ENCODE measurements at regions not wholly inside any gene's neighbourhood (a gene's known extent, or its start where the extent isn't known, plus 50 kb on each side); places are given as distances from the start of the nearest gene placed in this dataset.
"Not testable (repeated sequence)": the region's sequence is repeated elsewhere in the genome, so short reads cannot be mapped to it uniquely, and the experiment has no call there.

GRCh38 chr12:114064497-114064896 is 98.4 kb upstream of the RBM19 start (continued):
- no peak for TF ChIP-seq RELB (IDR thresholded peaks at IDR 0.05; ENCODE audit: low read depth)
- TF ChIP-seq SUPT20H (IDR thresholded peaks at IDR 0.05; ENCODE audit: borderline replicate concordance, control insufficient read depth, low read depth, low read length), result no peak
- no peak for TF ChIP-seq SRF (IDR thresholded peaks at IDR 0.05; ENCODE audit: low read depth in 2 of 2, low read length in 2 of 2)
- no peak for TF ChIP-seq TAF1 (IDR thresholded peaks at IDR 0.05; ENCODE audit: borderline replicate concordance, low read depth, low read length)

GRCh38 chr12:114064034-114064433 is 97.9 kb upstream of the RBM19 start:
- ATAC-seq; SMC1A ChIA-PET (ENCODE audit: uncharacterized antibody, unreplicated experiment); H3K9ac ChIP-seq (ENCODE audit: control insufficient read depth, insufficient read depth, low read length); H3K27ac ChIP-seq (ENCODE audit: control insufficient read depth, insufficient read depth); H3K4me3 ChIP-seq; H3K9me3 ChIP-seq (replicated peaks; ENCODE audit: control insufficient read depth, insufficient read depth, low read length); H3K4me1 ChIP-seq (ENCODE audit: control insufficient read depth, insufficient read depth, low read length); H4K20me1 ChIP-seq (ENCODE audit: control insufficient read depth, insufficient read depth); CTCF ChIA-PET; H2AFZ ChIP-seq (ENCODE audit: control insufficient read depth, low read depth, low read length); intact Hi-C loops (cut with micrococcal nuclease; ENCODE audit: unreplicated experiment); H3K4me2 ChIP-seq (ENCODE audit: control insufficient read depth, insufficient read depth); RAD21 ChIA-PET (ENCODE audit: unreplicated experiment); H3K27me3 ChIP-seq (replicated peaks in 1 of 2; ENCODE audit: control insufficient read depth in 2 of 2, insufficient read depth in 2 of 2, low read length in 1 of 2); in situ Hi-C loops (cut with MboI); FAIRE-seq; DNase-seq (ENCODE audit: low read depth, low spot score); H3K79me2 ChIP-seq (ENCODE audit: control insufficient read depth, insufficient read depth, low read length); POLR2A ChIA-PET; H3K36me3 ChIP-seq (ENCODE audit: control insufficient read depth in 2 of 2, insufficient read depth in 2 of 2, low read length in 1 of 2); BruUV-seq (replicated peaks): not testable (repeated sequence)
- WGBS (ENCODE audit: insufficient coverage, insufficient replicate concordance, low lambda C conversion rate, missing lambda C conversion rate), result 92% methylated on average over 3 of the region's 8 CpGs

GRCh38 chr12:114063435-114063834 is 97.3 kb upstream of the RBM19 start:
- SMC1A ChIA-PET (ENCODE audit: uncharacterized antibody, unreplicated experiment), result no interaction called here
- H3K9me3 ChIP-seq (replicated peaks; ENCODE audit: control insufficient read depth, insufficient read depth, low read length), result no peaks in the 10 kb centered on the region
- H3K36me3 ChIP-seq (ENCODE audit: control insufficient read depth in 2 of 2, insufficient read depth in 2 of 2, low read length in 1 of 2), result no peaks in the 10 kb centered on the region
- no peak for ATAC-seq
- BruUV-seq (replicated peaks), result no TSS peak
- POLR2A ChIA-PET, result no interaction called here
- H3K9ac ChIP-seq (ENCODE audit: control insufficient read depth, insufficient read depth, low read length), result no peak overlapping the region
- RAD21 ChIA-PET (ENCODE audit: unreplicated experiment), result no interaction called here
- no peaks in the 10 kb centered on the region for H4K20me1 ChIP-seq (ENCODE audit: control insufficient read depth, insufficient read depth)
- no peaks in the 10 kb centered on the region for H3K79me2 ChIP-seq (ENCODE audit: control insufficient read depth, insufficient read depth, low read length)
- no peak for DNase-seq (ENCODE audit: low read depth, low spot score)
- H3K4me2 ChIP-seq (ENCODE audit: control insufficient read depth, insufficient read depth), result no peak overlapping the region
- FAIRE-seq, result no peak
- CTCF ChIA-PET, result no interaction called here
- TF ChIP-seq NBN (IDR thresholded peaks at IDR 0.05), result no peak
- no peak for TF ChIP-seq GABPA (IDR thresholded peaks at IDR 0.05; ENCODE audit: low read depth)
- TF ChIP-seq SUPT20H (IDR thresholded peaks at IDR 0.05; ENCODE audit: borderline replicate concordance, control insufficient read depth, low read depth, low read length), result no peak
- no peak for TF ChIP-seq CBX5 (IDR thresholded peaks at IDR 0.05; ENCODE audit: low read depth)
- no peak for TF ChIP-seq EGR1 (IDR thresholded peaks at IDR 0.05; ENCODE audit: borderline replicate concordance in 1 of 2, low read depth in 2 of 2, low read length in 2 of 2)
- TF ChIP-seq HDAC6 (IDR thresholded peaks at IDR 0.05; ENCODE audit: unreplicated experiment), result no peak
- no peak for TF ChIP-seq RB1 (IDR thresholded peaks at IDR 0.05; ENCODE audit: borderline replicate concordance)
- no peak overlapping the region for H2AFZ ChIP-seq (ENCODE audit: control insufficient read depth, low read depth, low read length)
- no peak overlapping the region for H3K27ac ChIP-seq (ENCODE audit: control insufficient read depth, insufficient read depth)
- no peak overlapping the region for H3K4me3 ChIP-seq
- H3K27me3 ChIP-seq (replicated peaks in 1 of 2; ENCODE audit: control insufficient read depth in 2 of 2, insufficient read depth in 2 of 2, low read length in 1 of 2), result no peaks in the 10 kb centered on the region
- no peaks in the 10 kb centered on the region for H3K4me1 ChIP-seq (ENCODE audit: control insufficient read depth, insufficient read depth, low read length)
- in situ Hi-C loops (cut with MboI), result no loop called here
- intact Hi-C loops (cut with micrococcal nuclease; ENCODE audit: unreplicated experiment), result no loop called here
- 63% methylated on average over 3 of the region's 3 CpGs for WGBS (ENCODE audit: insufficient coverage, insufficient replicate concordance, low lambda C conversion rate, missing lambda C conversion rate)

All from GM12878 (cell line).